Body of pancreas (tissue), 4 donors: ENCODE measurements at regions not wholly inside any gene's neighbourhood (a gene's known extent, or its start where the extent isn't known, plus 50 kb on each side); places are given as distances from the start of the nearest gene placed in this dataset.

ENCODE experiments used
- ATAC-seq: fragments of 150-250 bp; one replicate; pipeline ENCODE4 v1.9.1; 2016
- DNase-seq, 4 donors: peaks; one replicate each; pipeline ENCODE4 v3.0.0-alpha.2; 2019
- H3K27ac ChIP-seq, 4 donors: fragments of 200-600 bp; sonication (generic); 1 replicate in 3 of 4; 2 replicates in 1 of 4; pipeline versions ENCODE4 v1.5.1 to v1.6.1; 2016 to 2019; ENCODE audit warnings: mild to moderate bottlenecking in 1 of 4, mixed read lengths in 1 of 4, moderate library complexity in 1 of 4
- H3K27me3 ChIP-seq, 2 donors: fragments of 200-600 bp; sonication (generic); one replicate each; pipeline ENCODE4 v1.6.0; 2016; ENCODE audit warnings: mild to moderate bottlenecking in 1 of 2
- H3K36me3 ChIP-seq, 2 donors: fragments of 200-600 bp; sonication (generic); replicated peaks in 1 of 2; 2 replicates each; pipeline ENCODE4 v1.5.1; 2016; ENCODE audit warnings: low read depth in 2 of 2; ENCODE audit not compliant: insufficient read depth in 1 of 2
- H3K4me1 ChIP-seq: fragments of 200-600 bp; sonication (generic); one replicate; pipeline ENCODE4 v1.6.0; 2016
- H3K4me3 ChIP-seq, 2 donors: fragments of 200-600 bp; sonication (generic); 1 replicate in 1 of 2; 2 replicates in 1 of 2; pipeline ENCODE4 v1.5.1; 2016 to 2019
- H3K9me3 ChIP-seq, 3 donors: fragments of 200-600 bp; sonication (generic); 1 replicate in 2 of 3; 2 replicates in 1 of 3; pipeline ENCODE4 v1.5.1; 2016
- POLR2A ChIP-seq, 3 donors: fragments of 450-650 bp; IDR thresholded peaks; one replicate each; pipeline ENCODE4 v1.6.1; 2016; ENCODE audit warnings: antibody characterized with exemption in 3 of 3, mild to moderate bottlenecking in 2 of 3
- whole genome bisulfite sequencing, 2 donors: methylation state at CpG; one replicate each; pipeline ENCODE4 v1.1.5; 2017; 5-methylcytosine and 5-hydroxymethylcytosine counted together
- intact Hi-C: fragments of 100-400 bp; cut with DNase I; formaldehyde crosslinking; loops from one replicate; pipeline ENCODE4 v1.15.1; 2023
- TF ChIP-seq, protein P1 (sequence below), 7 experiments: fragments of 450-650 bp in 4 of 7; fragments of 200-600 bp in 3 of 7; sonication (generic) in 3 of 7; IDR thresholded peaks; one replicate each; pipeline ENCODE4 v1.5.1; 2016 to 2019; ENCODE audit warnings: antibody characterized with exemption in 7 of 7

DNA sequence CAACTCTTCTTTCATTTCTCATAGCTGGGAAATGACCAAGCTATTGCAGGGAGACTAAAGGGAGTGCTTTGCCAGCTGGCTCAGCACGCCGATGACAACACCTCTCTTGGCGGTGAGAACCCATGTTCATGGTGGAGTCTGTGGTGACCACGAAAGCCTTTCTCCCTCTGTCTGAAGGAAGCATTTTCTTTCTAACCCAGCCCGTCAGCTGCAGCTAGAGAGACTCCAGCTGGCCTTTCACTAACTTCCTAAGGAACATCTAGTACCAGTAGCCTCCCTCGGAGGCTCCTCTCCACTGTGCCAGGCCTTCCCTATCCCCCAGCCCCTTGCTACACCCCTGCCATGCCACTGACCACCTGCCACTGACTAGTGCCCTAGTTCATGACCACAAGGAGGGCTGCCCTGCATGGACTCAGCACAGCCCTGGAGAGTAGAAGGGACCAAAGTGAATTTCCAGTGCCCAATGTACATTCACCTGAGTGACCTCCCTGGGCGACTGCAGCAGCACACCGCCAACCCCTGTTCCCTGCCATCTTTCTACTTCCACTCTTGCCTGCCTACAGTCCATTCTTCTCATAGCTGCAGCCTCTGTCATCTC, 81.3 kb downstream of the CBLN1 start:
- Histone ChIP-seq H3K4me1 (no peaks in the 10 kb centered on the region), H3K9me3 (no peaks in the 10 kb centered on the region), H3K36me3 (no peaks in the 10 kb centered on the region), H3K27ac (no peak overlapping the region), H3K27me3 (no peaks in the 10 kb centered on the region), H3K4me3 (no peak overlapping the region)
- intact Hi-C loops = no loop called here
- no peak for TF ChIP-seq POLR2A (IDR thresholded peaks at IDR 0.05)
- TF ChIP-seq, protein P1, sequence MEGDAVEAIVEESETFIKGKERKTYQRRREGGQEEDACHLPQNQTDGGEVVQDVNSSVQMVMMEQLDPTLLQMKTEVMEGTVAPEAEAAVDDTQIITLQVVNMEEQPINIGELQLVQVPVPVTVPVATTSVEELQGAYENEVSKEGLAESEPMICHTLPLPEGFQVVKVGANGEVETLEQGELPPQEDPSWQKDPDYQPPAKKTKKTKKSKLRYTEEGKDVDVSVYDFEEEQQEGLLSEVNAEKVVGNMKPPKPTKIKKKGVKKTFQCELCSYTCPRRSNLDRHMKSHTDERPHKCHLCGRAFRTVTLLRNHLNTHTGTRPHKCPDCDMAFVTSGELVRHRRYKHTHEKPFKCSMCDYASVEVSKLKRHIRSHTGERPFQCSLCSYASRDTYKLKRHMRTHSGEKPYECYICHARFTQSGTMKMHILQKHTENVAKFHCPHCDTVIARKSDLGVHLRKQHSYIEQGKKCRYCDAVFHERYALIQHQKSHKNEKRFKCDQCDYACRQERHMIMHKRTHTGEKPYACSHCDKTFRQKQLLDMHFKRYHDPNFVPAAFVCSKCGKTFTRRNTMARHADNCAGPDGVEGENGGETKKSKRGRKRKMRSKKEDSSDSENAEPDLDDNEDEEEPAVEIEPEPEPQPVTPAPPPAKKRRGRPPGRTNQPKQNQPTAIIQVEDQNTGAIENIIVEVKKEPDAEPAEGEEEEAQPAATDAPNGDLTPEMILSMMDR (IDR thresholded peaks at IDR 0.05) = no peak
- WGBS, 2 donors = 71 to 74% methylated on average over 8 of the region's 8 CpGs
- no peak for ATAC-seq
- DNase-seq = no peak

DNA sequence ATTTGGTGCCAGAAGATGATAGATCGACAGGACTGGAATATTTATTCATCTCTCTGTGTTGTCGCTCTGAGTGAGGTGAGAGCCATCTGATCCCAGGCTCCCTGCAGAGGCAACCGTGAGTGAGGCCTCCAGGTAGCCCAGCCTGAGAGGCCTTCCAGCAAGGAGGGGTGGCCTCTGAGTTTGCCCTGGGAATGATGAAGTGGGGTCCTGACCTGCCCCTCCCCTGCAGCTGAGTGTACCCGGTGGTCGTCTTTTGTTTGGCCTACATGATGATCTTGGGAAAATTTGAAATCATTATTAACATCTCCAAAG, 86.4 kb downstream of the CBLN1 start:
- intact Hi-C loops = no loop called here
- ATAC-seq = no peak
- Histone ChIP-seq H3K4me1 (no peaks in the 10 kb centered on the region), H3K9me3 (no peaks in the 10 kb centered on the region), H3K27ac (no peak overlapping the region), H3K4me3 (no peak overlapping the region), H3K27me3 (no peaks in the 10 kb centered on the region), H3K36me3 (no peaks in the 10 kb centered on the region)
- no peak for TF ChIP-seq POLR2A (IDR thresholded peaks at IDR 0.05)
- TF ChIP-seq, protein P1 (IDR thresholded peaks at IDR 0.05) = no peak
- 33 to 45% methylated on average over 5 of the region's 5 CpGs for WGBS, 2 donors
- DNase-seq = no peak

DNA sequence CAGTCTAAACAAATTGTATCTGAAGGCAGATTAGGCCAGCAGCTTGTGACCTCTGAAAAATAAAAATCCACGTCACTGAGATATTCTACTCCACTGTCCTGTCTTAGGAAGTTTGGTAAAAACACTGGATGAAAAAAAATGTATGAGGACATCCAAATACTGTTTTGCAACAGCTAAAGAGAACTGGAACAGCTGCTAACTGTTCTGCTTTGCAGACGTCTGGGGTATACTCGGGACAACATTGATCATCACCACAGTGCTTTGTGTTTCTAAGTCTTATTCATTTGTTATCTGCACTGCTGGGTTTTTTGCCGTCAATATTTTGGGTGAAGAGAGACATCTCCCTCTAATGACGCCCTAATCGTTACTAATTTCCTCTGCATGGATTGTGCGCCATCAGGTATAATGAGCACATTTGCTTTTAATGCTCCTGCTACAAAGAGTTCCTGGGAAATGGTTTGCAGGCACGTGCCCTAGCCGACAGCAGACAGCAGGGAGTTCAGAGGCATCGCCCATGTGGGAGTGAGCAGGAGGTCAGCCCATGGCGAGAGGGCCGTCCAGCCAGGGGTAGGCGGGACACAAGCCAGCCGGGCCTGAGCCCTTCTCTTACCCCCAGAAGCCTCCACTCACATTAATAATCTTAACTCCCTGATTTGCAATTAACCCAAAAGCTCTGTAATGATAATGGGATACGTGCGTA, 87.0 kb downstream of the CBLN1 start:
- H3K36me3 ChIP-seq = no peaks in the 10 kb centered on the region
- intact Hi-C loops = no loop called here
- H3K4me3 ChIP-seq = no peak overlapping the region
- TF ChIP-seq, protein P1 (IDR thresholded peaks at IDR 0.05) = no peak
- TF ChIP-seq POLR2A (IDR thresholded peaks at IDR 0.05) = no peak
- H3K9me3 ChIP-seq = no peaks in the 10 kb centered on the region
- WGBS, 2 donors = 35 to 36% methylated on average over 16 of the region's 16 CpGs
- DNase-seq (no peak), ATAC-seq (peak; percentile 35)
- no peaks in the 10 kb centered on the region for H3K27me3 ChIP-seq
- H3K4me1 ChIP-seq = no peaks in the 10 kb centered on the region
- H3K27ac ChIP-seq = no peak overlapping the region

DNA sequence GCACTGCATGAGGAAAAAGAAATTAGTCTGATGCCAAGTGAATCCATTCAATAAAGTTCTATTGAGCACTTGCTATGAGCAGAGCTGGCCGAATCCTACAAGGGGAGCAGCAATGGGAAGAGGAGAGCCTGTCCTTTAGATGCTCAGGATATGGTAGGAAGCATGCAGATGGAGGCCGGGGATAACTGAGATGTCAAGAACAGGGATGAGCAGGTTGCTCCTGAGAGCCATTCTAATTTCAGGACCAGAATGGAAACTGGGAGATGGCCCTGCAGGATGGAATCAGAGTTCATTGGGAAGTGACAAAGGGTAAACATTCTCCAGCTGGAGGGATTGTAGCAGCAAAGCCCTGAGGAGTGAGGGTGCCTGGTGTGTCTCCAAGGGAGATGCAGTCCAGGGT, 88.0 kb downstream of the CBLN1 start:
- intact Hi-C loops = no loop called here
- WGBS, 2 donors = 52 to 57% methylated on average over 2 of the region's 2 CpGs

More for the DNA sequence above, 88.0 kb downstream of the CBLN1 start:
- Histone ChIP-seq H3K27me3 (no peaks in the 10 kb centered on the region), H3K9me3 (peaks cover 0 to 6% (median 0%) of the 10 kb centered on the region in 3 donors), H3K4me1 (no peaks in the 10 kb centered on the region), H3K27ac (no peak overlapping the region), H3K4me3 (no peak overlapping the region), H3K36me3 (no peaks in the 10 kb centered on the region)
- no peak for ATAC-seq
- TF ChIP-seq, protein P1 (IDR thresholded peaks at IDR 0.05) = no peak
- no peak for TF ChIP-seq POLR2A (IDR thresholded peaks at IDR 0.05)
- no peak for DNase-seq
